ENCODE measurements at regions not wholly inside any gene's neighbourhood (a gene's known extent, or its start where the extent isn't known, plus 50 kb on each side); places are given as distances from the start of the nearest gene placed in this dataset.

DNA sequence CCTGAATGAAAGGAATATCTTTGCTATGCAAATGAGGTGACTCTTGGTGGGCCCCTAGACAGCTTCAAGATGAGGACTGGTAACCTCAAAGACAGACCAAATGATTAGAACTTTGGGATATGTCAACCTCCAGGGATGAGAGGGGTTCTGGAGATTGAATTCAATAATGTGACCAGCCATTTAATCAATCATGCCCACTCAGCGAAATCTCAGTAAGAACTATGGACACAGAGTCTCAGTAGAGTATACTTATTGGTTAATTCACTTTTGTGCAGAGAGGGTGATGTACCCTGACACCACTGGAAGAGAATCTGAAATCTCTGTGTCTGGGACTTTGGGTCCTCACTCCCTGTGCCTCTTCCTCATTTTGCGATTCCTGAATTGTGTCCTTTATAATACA is 662.8 kb downstream of the OLFM4 start:
- WGBS, 3 donors = 84 to 92% (median 84%) methylated on average over 2 of the region's 2 CpGs
- intact Hi-C loops (cut with DNase I) = no loop called here
- TF ChIP-seq, protein P1, sequence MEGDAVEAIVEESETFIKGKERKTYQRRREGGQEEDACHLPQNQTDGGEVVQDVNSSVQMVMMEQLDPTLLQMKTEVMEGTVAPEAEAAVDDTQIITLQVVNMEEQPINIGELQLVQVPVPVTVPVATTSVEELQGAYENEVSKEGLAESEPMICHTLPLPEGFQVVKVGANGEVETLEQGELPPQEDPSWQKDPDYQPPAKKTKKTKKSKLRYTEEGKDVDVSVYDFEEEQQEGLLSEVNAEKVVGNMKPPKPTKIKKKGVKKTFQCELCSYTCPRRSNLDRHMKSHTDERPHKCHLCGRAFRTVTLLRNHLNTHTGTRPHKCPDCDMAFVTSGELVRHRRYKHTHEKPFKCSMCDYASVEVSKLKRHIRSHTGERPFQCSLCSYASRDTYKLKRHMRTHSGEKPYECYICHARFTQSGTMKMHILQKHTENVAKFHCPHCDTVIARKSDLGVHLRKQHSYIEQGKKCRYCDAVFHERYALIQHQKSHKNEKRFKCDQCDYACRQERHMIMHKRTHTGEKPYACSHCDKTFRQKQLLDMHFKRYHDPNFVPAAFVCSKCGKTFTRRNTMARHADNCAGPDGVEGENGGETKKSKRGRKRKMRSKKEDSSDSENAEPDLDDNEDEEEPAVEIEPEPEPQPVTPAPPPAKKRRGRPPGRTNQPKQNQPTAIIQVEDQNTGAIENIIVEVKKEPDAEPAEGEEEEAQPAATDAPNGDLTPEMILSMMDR (IDR thresholded peaks at IDR 0.05) = no peak
- Histone ChIP-seq H3K27ac (no peak overlapping the region), H3K36me3 (ENCODE audit: insufficient read depth in 1 of 2, low read depth in 1 of 2) (no peaks in the 10 kb centered on the region), H3K4me1 (no peaks in the 10 kb centered on the region), H3K27me3 (ENCODE audit: insufficient read depth in 3 of 3, low read length in 2 of 3) (no peaks in the 10 kb centered on the region), H3K9me3 (no peaks in the 10 kb centered on the region), H3K4me3 (no peak overlapping the region)
- no peak for ATAC-seq
- DNase-seq = no peak

- 54 to 57% (median 57%) methylated on average over 2 of the region's 2 CpGs for WGBS, 3 donors
- intact Hi-C loops (cut with DNase I) = no loop called here
- TF ChIP-seq, protein P1 (IDR thresholded peaks at IDR 0.05) = no peak
- DNase-seq = no peak
- Histone ChIP-seq H3K4me3 (no peak overlapping the region), H3K4me1 (no peaks in the 10 kb centered on the region), H3K9me3 (no peaks in the 10 kb centered on the region), H3K27ac (no peak overlapping the region), H3K27me3 (ENCODE audit: insufficient read depth in 3 of 3, low read length in 2 of 3) (no peaks in the 10 kb centered on the region), H3K36me3 (ENCODE audit: insufficient read depth in 1 of 2, low read depth in 1 of 2) (no peaks in the 10 kb centered on the region)
- no peak for ATAC-seq
These were observed 666.4 kb downstream of the OLFM4 start for GRCh38 chr13:53694814-53695532.

DNA sequence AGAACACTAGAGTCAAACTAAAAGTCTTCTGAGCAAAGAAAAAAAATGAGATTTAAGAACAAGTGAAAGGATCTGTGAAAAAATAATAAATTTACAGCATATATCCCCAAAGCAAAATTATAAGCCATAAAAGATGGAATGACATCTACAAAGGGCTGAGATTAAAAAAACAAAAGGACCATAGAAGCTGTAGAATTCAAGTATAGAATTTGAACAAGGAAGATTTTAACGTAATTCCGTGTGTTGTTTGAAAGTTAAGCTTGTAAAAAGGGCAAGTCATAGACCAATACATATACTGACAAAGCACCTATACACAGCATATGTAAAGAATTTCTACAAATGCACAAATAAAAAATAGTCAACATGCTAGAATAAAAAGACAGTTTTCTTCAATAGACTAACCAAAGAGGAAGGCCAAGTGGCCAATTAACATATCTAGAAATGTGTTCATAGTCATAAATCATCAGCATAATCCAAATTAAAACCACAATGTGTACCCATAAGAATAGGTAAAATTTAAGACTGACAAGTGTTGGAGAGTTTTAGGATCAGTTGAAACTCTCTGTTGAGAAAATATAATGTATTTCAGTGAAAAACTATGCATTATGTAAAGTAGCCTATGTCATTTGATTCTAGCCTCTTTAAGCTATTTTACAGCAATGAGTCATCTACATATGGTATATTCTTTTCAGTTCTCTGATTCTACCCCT is 674.9 kb downstream of the OLFM4 start:
- Histone ChIP-seq H3K27ac (no peak overlapping the region), H3K9me3 (no peaks in the 10 kb centered on the region), H3K4me3 (no peak overlapping the region), H3K4me1 (no peaks in the 10 kb centered on the region), H3K36me3 (ENCODE audit: insufficient read depth in 1 of 2, low read depth in 1 of 2) (no peaks in the 10 kb centered on the region), H3K27me3 (ENCODE audit: insufficient read depth in 3 of 3, low read length in 2 of 3) (no peaks in the 10 kb centered on the region)
- WGBS, 3 donors = 85 to 91% (median 87%) methylated on average over 2 of the region's 2 CpGs
- DNase-seq (no peak), ATAC-seq (no peak)
- TF ChIP-seq, protein P1 (IDR thresholded peaks at IDR 0.05) = no peak
- intact Hi-C loops (cut with DNase I) = no loop called here

- H3K4me3 ChIP-seq = no peak overlapping the region
- no peaks in the 10 kb centered on the region for H3K4me1 ChIP-seq
- TF ChIP-seq, protein P1 (IDR thresholded peaks at IDR 0.05) = no peak
- H3K9me3 ChIP-seq = peaks cover 2% of the 10 kb centered on the region
- no peak for ATAC-seq
- no peaks in the 10 kb centered on the region for H3K36me3 ChIP-seq (ENCODE audit: insufficient read depth in 1 of 2, low read depth in 1 of 2)
- intact Hi-C loops (cut with DNase I) = no loop called here
- no peak for DNase-seq
- H3K27me3 ChIP-seq (ENCODE audit: insufficient read depth in 3 of 3, low read length in 2 of 3) = no peaks in the 10 kb centered on the region
- H3K27ac ChIP-seq = no peak overlapping the region
These were observed 690.7 kb downstream of the OLFM4 start for GRCh38 chr13:53719281-53719680.

All from psoas muscle (tissue), 7 donors.